HG03354 (cell line): ENCODE measurements at regions not wholly inside any gene's neighbourhood (a gene's known extent, or its start where the extent isn't known, plus 50 kb on each side); places are given as distances from the start of the nearest gene placed in this dataset.

Experiments used
- ATAC-seq: cut with Tn5 transposase; IDR thresholded peaks from one replicate; pipeline ENCODE4 v1.9.1; 2021; ENCODE audit warnings: mild to moderate bottlenecking; ENCODE audit not compliant: unreplicated experiment, poor library complexity, severe bottlenecking

GRCh38 chrX:39736216-39737211 lies 361.2 kb downstream of the BCOR start:
- no peak for ATAC-seq

GRCh38 chrX:39739585-39739984 lies 358.2 kb downstream of the BCOR start:
- ATAC-seq: no peak

DNA sequence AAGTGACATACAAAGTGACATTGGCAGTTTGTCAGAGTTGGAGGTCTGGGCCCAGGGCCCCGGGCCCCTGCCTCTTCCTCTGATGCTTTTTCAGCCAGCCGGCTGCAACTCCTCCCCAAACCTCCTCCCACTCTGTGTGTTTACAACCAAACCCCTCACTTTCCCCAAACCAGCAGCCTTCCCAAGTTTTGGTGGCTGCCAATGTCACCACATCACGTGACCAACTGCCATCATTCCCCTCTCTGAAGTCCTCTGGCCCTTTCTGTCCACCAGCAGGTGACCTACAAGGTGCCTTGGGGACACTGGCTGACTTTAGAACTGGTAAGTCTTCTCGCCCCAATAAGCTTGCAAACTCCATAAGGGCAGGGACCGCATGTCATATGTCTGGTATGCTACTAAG lies 357.7 kb downstream of the BCOR start:
- ATAC-seq: no peak

DNA sequence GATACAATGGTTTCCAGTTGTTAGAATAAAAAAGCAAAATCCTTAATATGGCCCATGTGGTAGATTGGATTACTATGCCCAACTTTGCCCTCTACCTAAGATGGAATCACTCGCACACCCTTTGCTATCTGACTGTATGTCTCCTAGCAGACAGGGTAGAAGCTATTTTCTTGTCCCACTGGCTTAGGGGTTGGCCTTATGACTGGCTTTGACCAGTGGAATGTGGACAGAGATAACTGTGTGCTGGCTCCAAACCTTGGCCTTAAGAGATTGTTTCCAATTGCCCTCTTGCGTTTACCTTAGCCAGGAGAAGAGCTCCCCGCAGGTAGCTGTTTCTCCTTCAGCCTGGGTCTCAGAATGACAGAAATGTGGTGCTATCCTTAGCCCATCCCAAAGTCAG lies 355.9 kb downstream of the BCOR start:
- ATAC-seq: no peak

- ATAC-seq: no peak
Measured at GRCh38 chrX:39745818-39746217, 351.9 kb downstream of the BCOR start.

DNA sequence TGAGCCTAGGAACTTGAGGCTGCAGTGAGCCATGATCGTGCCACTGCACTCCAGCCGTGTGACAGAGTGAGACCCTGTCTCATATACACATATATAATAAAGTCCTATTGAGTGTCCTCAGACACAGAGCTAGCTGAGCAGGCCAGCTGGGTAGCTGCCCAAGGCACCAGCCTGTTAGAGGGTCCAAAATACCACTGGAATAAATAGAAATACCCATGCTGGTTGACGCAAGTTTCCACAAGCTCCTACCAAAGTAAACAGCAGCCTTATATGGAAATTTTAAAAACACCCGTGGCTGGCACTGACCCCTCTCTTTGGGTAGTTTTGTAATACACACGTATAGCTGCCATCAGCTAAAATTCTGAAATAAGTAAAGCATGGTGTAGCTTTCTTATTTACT lies 348.6 kb downstream of the BCOR start:
- no peak for ATAC-seq

DNA sequence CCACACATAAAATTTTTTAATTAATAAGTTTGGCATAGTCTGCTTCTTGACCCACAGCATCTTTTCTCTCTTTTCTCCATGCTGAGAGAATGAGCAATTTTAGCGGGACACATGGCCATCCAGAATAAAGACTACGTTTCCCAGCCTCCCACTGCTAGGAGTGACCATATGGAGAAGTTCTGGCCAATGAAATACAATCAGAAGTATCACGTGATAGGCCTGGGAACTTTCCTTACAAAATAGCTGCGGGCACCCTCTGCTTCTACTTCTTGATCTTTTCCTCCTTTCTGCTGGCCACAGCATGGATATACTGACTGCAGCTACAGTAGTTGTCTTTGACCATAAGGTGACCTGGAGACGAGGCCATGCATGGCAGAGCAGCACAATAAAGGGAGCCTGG lies 348.0 kb downstream of the BCOR start:
- ATAC-seq: no peak

- ATAC-seq: no peak
Measured at GRCh38 chrX:39750256-39750790, 347.4 kb downstream of the BCOR start.

GRCh38 chrX:39750848-39751247 lies 346.9 kb downstream of the BCOR start:
- no peak for ATAC-seq

DNA sequence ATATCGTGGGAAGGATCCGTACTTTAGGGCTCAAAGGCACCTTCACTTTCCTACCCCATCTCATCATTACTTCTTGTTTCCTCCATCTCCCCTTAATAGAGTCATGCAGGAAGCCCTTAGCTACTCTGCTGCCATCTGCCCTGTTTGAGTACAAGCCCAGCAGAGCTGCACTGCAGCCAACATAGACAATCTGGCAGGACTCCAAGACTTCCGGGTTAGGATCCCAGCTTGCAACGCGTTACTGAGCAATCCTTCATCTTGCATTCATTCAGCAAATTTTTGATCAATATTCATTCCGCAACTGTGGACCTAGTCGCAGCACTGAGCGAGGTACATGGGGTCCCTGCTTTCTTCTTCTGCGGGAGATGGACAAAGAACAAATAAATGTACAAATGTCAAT lies 344.9 kb downstream of the BCOR start:
- ATAC-seq: no peak

- no peak for ATAC-seq
Measured at GRCh38 chrX:39753293-39753996, 344.3 kb downstream of the BCOR start.

DNA sequence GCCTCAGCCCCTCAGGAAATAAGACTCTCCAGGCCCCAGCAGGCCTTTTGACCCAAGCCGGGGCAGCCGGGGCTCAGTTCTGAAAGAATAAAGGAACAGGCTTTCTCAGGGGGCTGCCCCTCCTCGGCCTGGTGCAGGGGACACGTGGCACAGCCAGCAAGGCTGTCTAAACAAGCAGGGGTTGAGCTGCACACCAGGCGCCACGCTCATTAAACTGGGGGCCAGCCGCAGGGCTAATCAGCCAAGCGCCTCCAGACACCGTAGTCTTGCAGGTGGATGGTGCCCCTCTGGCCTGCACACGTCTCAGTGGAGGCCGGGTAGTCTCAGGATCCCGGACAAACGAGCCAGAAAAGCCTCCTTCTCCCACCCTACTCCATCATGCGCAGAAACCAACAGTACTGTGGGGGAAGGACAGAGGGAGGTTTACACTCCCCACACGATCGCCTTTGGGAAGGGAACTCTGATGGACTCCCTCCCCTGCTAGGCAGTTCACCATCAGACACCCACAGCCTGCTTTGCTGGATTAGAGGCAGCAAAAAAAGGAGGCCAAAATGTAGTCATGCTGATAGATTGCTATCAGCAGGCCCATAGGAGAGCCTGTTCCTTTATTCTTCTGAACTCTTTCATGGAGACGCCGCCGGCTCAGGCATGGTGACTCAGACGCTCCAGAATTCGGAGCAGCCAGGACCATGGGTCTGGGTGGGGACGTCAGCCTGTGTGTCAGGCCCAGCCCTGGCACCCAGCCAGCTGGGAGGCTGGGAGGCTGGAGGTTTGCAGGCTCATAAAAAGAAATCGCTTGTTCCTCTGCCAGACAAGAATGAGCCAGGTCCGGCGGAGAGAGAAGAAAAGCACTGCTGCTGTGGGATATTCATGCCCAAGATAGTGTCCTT lies 342.4 kb downstream of the BCOR start:
- no peak for ATAC-seq

GRCh38 chrX:39756086-39756883 lies 341.5 kb downstream of the BCOR start:
- no peak for ATAC-seq

GRCh38 chrX:39757971-39758370 lies 339.8 kb downstream of the BCOR start:
- ATAC-seq: no peak

- ATAC-seq: no peak
Measured at GRCh38 chrX:39758791-39759525, 338.8 kb downstream of the BCOR start.

- no peak for ATAC-seq
Measured at GRCh38 chrX:39759526-39760224, 338.1 kb downstream of the BCOR start.

GRCh38 chrX:39760930-39761329 lies 336.8 kb downstream of the BCOR start:
- no peak for ATAC-seq
